ENCODE measurements at regions not wholly inside any gene's neighbourhood (a gene's known extent, or its start where the extent isn't known, plus 50 kb on each side); places are given as distances from the start of the nearest gene placed in this dataset.

DNA sequence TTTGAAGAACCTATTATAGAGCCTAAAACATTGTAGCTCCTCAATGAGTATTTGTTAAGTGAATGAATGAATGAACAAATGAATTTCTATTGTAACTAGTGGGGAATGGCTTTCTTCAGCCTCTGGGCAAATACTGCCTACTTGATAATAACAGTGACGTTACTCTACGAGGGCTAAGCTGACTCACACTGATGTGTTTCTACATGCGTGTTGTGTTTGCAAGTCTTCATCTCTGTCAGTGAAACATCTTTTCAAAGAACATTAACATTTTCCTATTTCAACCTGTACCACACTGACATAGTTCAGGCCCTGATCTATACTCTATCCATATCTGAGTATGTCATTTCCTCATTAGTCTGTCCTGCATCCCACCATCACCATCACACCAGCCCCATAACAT, 319.9 kb upstream of the ACVR2A start:
- DNase-seq, result no peak
- H3K27me3 ChIP-seq, result no peaks in the 10 kb centered on the region
- intact Hi-C loops (cut with DNase I), result no loop called here
- H3K27ac ChIP-seq, result no peak overlapping the region
- H3K4me1 ChIP-seq (ENCODE audit: insufficient read depth), result no peaks in the 10 kb centered on the region
- no peak overlapping the region for H3K4me3 ChIP-seq
- 86 to 90% (median 88%) methylated on average over 3 of the region's 3 CpGs for WGBS, 3 donors
- no peaks in the 10 kb centered on the region for H3K9me3 ChIP-seq
- TF ChIP-seq, protein P1, sequence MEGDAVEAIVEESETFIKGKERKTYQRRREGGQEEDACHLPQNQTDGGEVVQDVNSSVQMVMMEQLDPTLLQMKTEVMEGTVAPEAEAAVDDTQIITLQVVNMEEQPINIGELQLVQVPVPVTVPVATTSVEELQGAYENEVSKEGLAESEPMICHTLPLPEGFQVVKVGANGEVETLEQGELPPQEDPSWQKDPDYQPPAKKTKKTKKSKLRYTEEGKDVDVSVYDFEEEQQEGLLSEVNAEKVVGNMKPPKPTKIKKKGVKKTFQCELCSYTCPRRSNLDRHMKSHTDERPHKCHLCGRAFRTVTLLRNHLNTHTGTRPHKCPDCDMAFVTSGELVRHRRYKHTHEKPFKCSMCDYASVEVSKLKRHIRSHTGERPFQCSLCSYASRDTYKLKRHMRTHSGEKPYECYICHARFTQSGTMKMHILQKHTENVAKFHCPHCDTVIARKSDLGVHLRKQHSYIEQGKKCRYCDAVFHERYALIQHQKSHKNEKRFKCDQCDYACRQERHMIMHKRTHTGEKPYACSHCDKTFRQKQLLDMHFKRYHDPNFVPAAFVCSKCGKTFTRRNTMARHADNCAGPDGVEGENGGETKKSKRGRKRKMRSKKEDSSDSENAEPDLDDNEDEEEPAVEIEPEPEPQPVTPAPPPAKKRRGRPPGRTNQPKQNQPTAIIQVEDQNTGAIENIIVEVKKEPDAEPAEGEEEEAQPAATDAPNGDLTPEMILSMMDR (IDR thresholded peaks at IDR 0.05), result no peak
- TF ChIP-seq EP300 (IDR thresholded peaks at IDR 0.05), result no peak
- TF ChIP-seq POLR2A (IDR thresholded peaks at IDR 0.05), result no peak
- no peaks in the 10 kb centered on the region for H3K36me3 ChIP-seq

DNA sequence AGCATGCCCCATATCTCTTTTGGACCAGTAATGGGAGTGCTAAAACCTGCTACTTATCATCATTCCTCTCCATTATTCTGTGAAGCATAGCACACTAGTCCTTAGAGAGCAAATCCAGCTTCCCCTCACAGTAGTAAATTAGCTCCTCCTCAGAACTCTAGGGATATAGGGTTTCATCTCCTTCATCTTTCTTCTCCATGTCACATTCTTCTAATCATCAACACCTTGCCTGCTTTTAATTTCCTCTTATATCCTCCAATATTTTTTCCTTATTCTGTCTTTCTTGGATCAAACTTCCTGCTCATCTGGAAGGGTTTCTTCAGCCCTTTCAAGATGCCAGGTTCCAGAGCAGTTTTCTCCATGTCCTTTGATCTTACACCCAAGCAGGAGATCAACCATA, 321.4 kb upstream of the ACVR2A start:
- no peak for DNase-seq
- Histone ChIP-seq H3K27me3 (no peaks in the 10 kb centered on the region), H3K36me3 (no peaks in the 10 kb centered on the region), H3K4me3 (no peak overlapping the region), H3K27ac (no peak overlapping the region), H3K4me1 (ENCODE audit: insufficient read depth) (no peaks in the 10 kb centered on the region), H3K9me3 (no peaks in the 10 kb centered on the region)
- intact Hi-C loops (cut with DNase I), result no loop called here
- TF ChIP-seq POLR2A (IDR thresholded peaks at IDR 0.05) (no peak), EP300 (IDR thresholded peaks at IDR 0.05) (no peak)
- TF ChIP-seq, protein P1 (IDR thresholded peaks at IDR 0.05), result no peak

DNA sequence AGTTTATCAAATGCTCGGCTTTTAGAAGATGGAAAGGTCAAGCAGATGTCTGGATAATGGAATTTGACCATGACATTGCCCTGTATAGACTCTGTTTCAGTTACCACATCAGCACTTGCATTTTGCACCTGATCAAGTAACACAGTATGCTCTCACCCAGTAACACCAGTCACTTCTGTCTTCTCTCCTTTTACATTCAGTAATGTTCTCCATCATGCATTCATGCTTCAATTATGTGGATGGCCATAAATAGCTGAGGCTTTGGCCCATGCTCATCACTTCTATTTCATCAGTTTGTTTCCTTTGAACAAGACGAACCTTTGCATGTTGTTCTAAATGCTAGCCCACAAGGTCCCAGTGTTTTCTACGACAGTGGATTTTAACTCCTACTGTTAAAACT, 322.9 kb upstream of the ACVR2A start:
- WGBS, 3 donors, result 71 to 74% (median 74%) methylated on average over 3 of the region's 3 CpGs
- no peak for DNase-seq

DNA sequence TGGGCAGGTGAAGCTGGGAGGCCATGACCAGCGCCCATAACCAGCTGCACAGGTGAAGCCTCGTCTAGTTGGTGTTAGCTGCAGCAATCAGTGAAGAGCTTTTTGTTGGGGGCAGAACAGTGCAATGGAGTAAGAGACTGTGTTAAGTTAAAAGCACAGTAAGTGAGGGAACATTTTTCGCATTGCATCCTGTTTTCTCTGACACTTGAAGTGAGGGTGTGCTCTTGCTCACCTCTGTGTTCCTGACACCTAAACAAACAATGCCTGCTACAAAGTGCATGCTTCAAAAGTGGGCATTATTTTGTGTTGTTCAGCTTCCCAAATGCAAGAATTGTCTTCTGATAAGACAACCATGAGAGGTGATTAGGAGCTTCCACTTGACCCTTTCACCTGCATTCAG, 324.0 kb upstream of the ACVR2A start:
- Histone ChIP-seq H3K27me3 (no peaks in the 10 kb centered on the region), H3K4me3 (no peak overlapping the region), H3K4me1 (ENCODE audit: insufficient read depth) (no peaks in the 10 kb centered on the region), H3K9me3 (no peaks in the 10 kb centered on the region), H3K27ac (no peak overlapping the region), H3K36me3 (no peaks in the 10 kb centered on the region)
- WGBS, 3 donors, result 92 to 95% (median 92%) methylated on average over 3 of the region's 3 CpGs
- DNase-seq, result no peak
- TF ChIP-seq POLR2A (IDR thresholded peaks at IDR 0.05), result no peak
- no peak for TF ChIP-seq EP300 (IDR thresholded peaks at IDR 0.05)
- TF ChIP-seq, protein P1 (IDR thresholded peaks at IDR 0.05), result no peak
- intact Hi-C loops (cut with DNase I), result no loop called here

More for the DNA sequence above, 322.9 kb upstream of the ACVR2A start:
- Histone ChIP-seq H3K27me3 (no peaks in the 10 kb centered on the region), H3K27ac (no peak overlapping the region), H3K36me3 (no peaks in the 10 kb centered on the region), H3K4me3 (no peak overlapping the region), H3K9me3 (no peaks in the 10 kb centered on the region), H3K4me1 (ENCODE audit: insufficient read depth) (no peaks in the 10 kb centered on the region)
- intact Hi-C loops (cut with DNase I), result no loop called here
- TF ChIP-seq, protein P1 (IDR thresholded peaks at IDR 0.05), result no peak
- no peak for TF ChIP-seq POLR2A (IDR thresholded peaks at IDR 0.05)
- TF ChIP-seq EP300 (IDR thresholded peaks at IDR 0.05), result no peak

DNA sequence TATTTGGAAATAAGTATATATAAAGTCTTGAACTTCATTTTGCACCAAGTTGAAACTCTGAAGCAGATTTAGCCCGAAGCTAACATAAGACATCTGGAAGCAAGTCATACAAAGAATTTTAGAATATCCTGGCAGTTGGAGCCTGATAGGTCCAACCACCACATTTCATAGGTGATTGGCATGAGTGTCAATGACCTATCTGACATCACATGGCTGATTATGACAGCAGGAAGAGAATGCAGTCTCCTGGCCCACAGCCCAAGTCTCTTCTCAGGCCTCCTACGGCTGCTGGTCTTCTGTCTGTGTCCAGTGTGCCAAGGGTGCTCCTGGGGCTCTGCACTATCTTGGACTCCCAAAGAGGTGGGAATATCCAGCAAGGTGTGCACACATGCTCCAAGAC, 325.7 kb upstream of the ACVR2A start:
- Histone ChIP-seq H3K4me3 (no peak overlapping the region), H3K4me1 (ENCODE audit: insufficient read depth) (no peaks in the 10 kb centered on the region), H3K27me3 (no peaks in the 10 kb centered on the region), H3K27ac (no peak overlapping the region), H3K36me3 (no peaks in the 10 kb centered on the region), H3K9me3 (no peaks in the 10 kb centered on the region)
- no peak for DNase-seq
- TF ChIP-seq POLR2A (IDR thresholded peaks at IDR 0.05), result no peak
- no peak for TF ChIP-seq EP300 (IDR thresholded peaks at IDR 0.05)
- TF ChIP-seq, protein P1 (IDR thresholded peaks at IDR 0.05), result no peak
- 56 to 63% (median 57%) methylated on average over 2 of the region's 2 CpGs for WGBS, 3 donors
- intact Hi-C loops (cut with DNase I), result no loop called here
